HL-60 (cell line): ENCODE measurements at regions not wholly inside any gene's neighbourhood (a gene's known extent, or its start where the extent isn't known, plus 50 kb on each side); places are given as distances from the start of the nearest gene placed in this dataset.

Experiments used
- DNase-seq, 2 experiments: peaks; one replicate each; pipeline ENCODE4 v3.0.0-alpha.2; 2010 to 2020; ENCODE audit warnings: low read depth in 1 of 2, low spot score in 1 of 2
- H3K27ac ChIP-seq: fragments of 250-450 bp; sonication (Bioruptor Pico); replicated peaks from 2 replicates; pipeline ENCODE4 v1.5.1; 2020; ENCODE audit warnings: mild to moderate bottlenecking, moderate library complexity
- H3K27me3 ChIP-seq: fragments of 250-450 bp; sonication (Bioruptor Pico); 2 replicates; pipeline ENCODE4 v1.5.1; 2021; ENCODE audit warnings: mild to moderate bottlenecking, moderate library complexity; ENCODE audit not compliant: insufficient read depth, poor library complexity, severe bottlenecking
- H3K4me3 ChIP-seq: replicated peaks from 2 replicates; pipeline ENCODE4 v1.5.1; 2011; ENCODE audit warnings: mild to moderate bottlenecking, control low read depth, low read length; ENCODE audit not compliant: insufficient read depth
- GABPA ChIP-seq: IDR thresholded peaks from 2 replicates; pipeline ENCODE4 v1.6.1; 2012; ENCODE audit warnings: low read depth
- POLR2AphosphoS5 ChIP-seq: IDR thresholded peaks from 2 replicates; pipeline ENCODE4 v1.6.1; 2012; ENCODE audit warnings: low read depth
- SPI1 ChIP-seq: IDR thresholded peaks from 2 replicates; pipeline ENCODE4 v1.6.1; 2012; ENCODE audit warnings: low read depth, mild to moderate bottlenecking, borderline replicate concordance
- TF ChIP-seq, protein P1 (sequence below): IDR thresholded peaks from 2 replicates; pipeline ENCODE4 v1.6.1; 2012; ENCODE audit warnings: low read depth; ENCODE audit not compliant: insufficient replicate concordance
- TF ChIP-seq, protein P2 (sequence below): IDR thresholded peaks from one replicate; pipeline ENCODE4 v1.5.1; 2011; ENCODE audit warnings: low read length, control low read depth, inconsistent platforms; ENCODE audit not compliant: insufficient read depth

GRCh38 chr13:40442231-40442630 is 224.2 kb downstream of the FOXO1 start:
- Histone ChIP-seq H3K27me3 (no peaks in the 10 kb centered on the region), H3K27ac (no peak overlapping the region), H3K4me3 (no peak overlapping the region)
- DNase-seq = no peak
- TF ChIP-seq POLR2AphosphoS5 = no peak
- no peak for TF ChIP-seq SPI1
- no peak for TF ChIP-seq GABPA
- TF ChIP-seq, protein P1, sequence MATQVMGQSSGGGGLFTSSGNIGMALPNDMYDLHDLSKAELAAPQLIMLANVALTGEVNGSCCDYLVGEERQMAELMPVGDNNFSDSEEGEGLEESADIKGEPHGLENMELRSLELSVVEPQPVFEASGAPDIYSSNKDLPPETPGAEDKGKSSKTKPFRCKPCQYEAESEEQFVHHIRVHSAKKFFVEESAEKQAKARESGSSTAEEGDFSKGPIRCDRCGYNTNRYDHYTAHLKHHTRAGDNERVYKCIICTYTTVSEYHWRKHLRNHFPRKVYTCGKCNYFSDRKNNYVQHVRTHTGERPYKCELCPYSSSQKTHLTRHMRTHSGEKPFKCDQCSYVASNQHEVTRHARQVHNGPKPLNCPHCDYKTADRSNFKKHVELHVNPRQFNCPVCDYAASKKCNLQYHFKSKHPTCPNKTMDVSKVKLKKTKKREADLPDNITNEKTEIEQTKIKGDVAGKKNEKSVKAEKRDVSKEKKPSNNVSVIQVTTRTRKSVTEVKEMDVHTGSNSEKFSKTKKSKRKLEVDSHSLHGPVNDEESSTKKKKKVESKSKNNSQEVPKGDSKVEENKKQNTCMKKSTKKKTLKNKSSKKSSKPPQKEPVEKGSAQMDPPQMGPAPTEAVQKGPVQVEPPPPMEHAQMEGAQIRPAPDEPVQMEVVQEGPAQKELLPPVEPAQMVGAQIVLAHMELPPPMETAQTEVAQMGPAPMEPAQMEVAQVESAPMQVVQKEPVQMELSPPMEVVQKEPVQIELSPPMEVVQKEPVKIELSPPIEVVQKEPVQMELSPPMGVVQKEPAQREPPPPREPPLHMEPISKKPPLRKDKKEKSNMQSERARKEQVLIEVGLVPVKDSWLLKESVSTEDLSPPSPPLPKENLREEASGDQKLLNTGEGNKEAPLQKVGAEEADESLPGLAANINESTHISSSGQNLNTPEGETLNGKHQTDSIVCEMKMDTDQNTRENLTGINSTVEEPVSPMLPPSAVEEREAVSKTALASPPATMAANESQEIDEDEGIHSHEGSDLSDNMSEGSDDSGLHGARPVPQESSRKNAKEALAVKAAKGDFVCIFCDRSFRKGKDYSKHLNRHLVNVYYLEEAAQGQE = no peak
- TF ChIP-seq, protein P2, sequence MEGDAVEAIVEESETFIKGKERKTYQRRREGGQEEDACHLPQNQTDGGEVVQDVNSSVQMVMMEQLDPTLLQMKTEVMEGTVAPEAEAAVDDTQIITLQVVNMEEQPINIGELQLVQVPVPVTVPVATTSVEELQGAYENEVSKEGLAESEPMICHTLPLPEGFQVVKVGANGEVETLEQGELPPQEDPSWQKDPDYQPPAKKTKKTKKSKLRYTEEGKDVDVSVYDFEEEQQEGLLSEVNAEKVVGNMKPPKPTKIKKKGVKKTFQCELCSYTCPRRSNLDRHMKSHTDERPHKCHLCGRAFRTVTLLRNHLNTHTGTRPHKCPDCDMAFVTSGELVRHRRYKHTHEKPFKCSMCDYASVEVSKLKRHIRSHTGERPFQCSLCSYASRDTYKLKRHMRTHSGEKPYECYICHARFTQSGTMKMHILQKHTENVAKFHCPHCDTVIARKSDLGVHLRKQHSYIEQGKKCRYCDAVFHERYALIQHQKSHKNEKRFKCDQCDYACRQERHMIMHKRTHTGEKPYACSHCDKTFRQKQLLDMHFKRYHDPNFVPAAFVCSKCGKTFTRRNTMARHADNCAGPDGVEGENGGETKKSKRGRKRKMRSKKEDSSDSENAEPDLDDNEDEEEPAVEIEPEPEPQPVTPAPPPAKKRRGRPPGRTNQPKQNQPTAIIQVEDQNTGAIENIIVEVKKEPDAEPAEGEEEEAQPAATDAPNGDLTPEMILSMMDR = no peak

GRCh38 chr13:40442826-40443225 is 223.6 kb downstream of the FOXO1 start:
- TF ChIP-seq POLR2AphosphoS5 = no peak
- no peak for TF ChIP-seq SPI1
- TF ChIP-seq, protein P1 = no peak
- TF ChIP-seq, protein P2 = no peak
- TF ChIP-seq GABPA = no peak
- Histone ChIP-seq H3K4me3 (no peak overlapping the region), H3K27me3 (no peaks in the 10 kb centered on the region), H3K27ac (no peak overlapping the region)
- no peak for DNase-seq

GRCh38 chr13:40444241-40444640 is 222.2 kb downstream of the FOXO1 start:
- H3K4me3 ChIP-seq = no peak overlapping the region
- DNase-seq = no peak
- H3K27ac ChIP-seq = no peak overlapping the region
- no peaks in the 10 kb centered on the region for H3K27me3 ChIP-seq
- TF ChIP-seq SPI1 = no peak
- TF ChIP-seq, protein P1 = no peak
- no peak for TF ChIP-seq GABPA
- TF ChIP-seq POLR2AphosphoS5 = no peak
- TF ChIP-seq, protein P2 = no peak
